ENCODE measurements at regions not wholly inside any gene's neighbourhood (a gene's known extent, or its start where the extent isn't known, plus 50 kb on each side); places are given as distances from the start of the nearest gene placed in this dataset.

- TF ChIP-seq NR1H2 (CRISPR knock-in tag; IDR thresholded peaks at IDR 0.05) (no peak), PREB (CRISPR knock-in tag; IDR thresholded peaks at IDR 0.05; ENCODE audit: borderline replicate concordance) (no peak), CDX4 (CRISPR knock-in tag; IDR thresholded peaks at IDR 0.05; ENCODE audit: borderline replicate concordance) (no peak), CTCF (IDR thresholded peaks at IDR 0.05) (no peak), MYBL2 (CRISPR knock-in tag; IDR thresholded peaks at IDR 0.05) (no peak), MXD4 (CRISPR knock-in tag; IDR thresholded peaks at IDR 0.05; ENCODE audit: borderline replicate concordance) (no peak)
Measured at GRCh38 chr4:92021788-92022187, 282.0 kb upstream of the GRID2 start.
